HepG2 (cell line): ENCODE measurements at regions not wholly inside any gene's neighbourhood (a gene's known extent, or its start where the extent isn't known, plus 50 kb on each side); places are given as distances from the start of the nearest gene placed in this dataset.
A peak's percentile ranks its signal among the peaks of the same experiment; 100 is the strongest.

Experiments
- ATAC-seq: fragments of 200-7000 bp; cut with Tn5 transposase; 3 replicates; pipeline ENCODE4 v1.9.1; 2020; ENCODE audit warnings: mild to moderate bottlenecking, moderate library complexity
- BruUV-seq: library from RNA; stranded (reverse); fragments of 400-500 nt; replicated peaks from 2 replicates; lab custom pipeline; 2021; lab: Mats Ljungman, UMichigan
- CTCF ChIA-PET: fragments of 300-600 bp; formaldehyde crosslinking; extraction: SDS; loops from one replicate; lab custom pipeline; 2021; ENCODE audit warnings: low total read pairs, inconsistent platforms, low intra/inter-chr PET ratio; lab: Yijun Ruan, JAX
- POLR2A ChIA-PET: fragments of 350-600 bp; sonication (Branson Sonifier 250); formaldehyde crosslinking; loops from one replicate; lab custom pipeline; 2020; ENCODE audit warnings: antibody characterized with exemption, inconsistent platforms; lab: Yijun Ruan, JAX
- DNase-seq: peaks from one replicate; pipeline ENCODE4 v3.0.0-alpha.2; 2015; ENCODE audit warnings: low spot score
- FAIRE-seq: peaks from 3 replicates; lab custom pipeline; 2011; peaks lifted over from hg19 to GRCh38; lab: Jason Lieb, UNC
- H2AFZ ChIP-seq: one replicate; pipeline ENCODE4 v1.6.1; 2011; ENCODE audit warnings: low read length, inconsistent platforms
- H3K27ac ChIP-seq: fragments of 300-600 bp; 3 replicates; pipeline ENCODE4 v1.8.0; 2011; ENCODE audit warnings: mixed run types, mild to moderate bottlenecking, mixed read lengths, low read length, inconsistent platforms; ENCODE audit not compliant: insufficient read depth; ENCODE audit errors: extremely low read length
- H3K27me3 ChIP-seq, 2 experiments: fragments of 200-600 bp in 1 of 2; 2 replicates in 1 of 2; 3 replicates in 1 of 2; pipeline versions ENCODE4 v1.6.0 to v1.8.0; 2011; ENCODE audit warnings: low read length in 2 of 2, mild to moderate bottlenecking in 2 of 2, moderate library complexity in 2 of 2, inconsistent platforms in 1 of 2; ENCODE audit not compliant: insufficient read depth in 2 of 2, control insufficient read depth in 1 of 2
- H3K36me3 ChIP-seq, 2 experiments: fragments of 200-600 bp in 1 of 2; replicated peaks in 1 of 2; 2 replicates in 1 of 2; 3 replicates in 1 of 2; pipeline versions ENCODE4 v1.5.1 to v1.8.0; 2011; ENCODE audit warnings: low read length in 2 of 2, inconsistent platforms in 1 of 2; ENCODE audit not compliant: insufficient read depth in 2 of 2, control insufficient read depth in 1 of 2
- H3K4me1 ChIP-seq: 2 replicates; pipeline ENCODE4 v1.5.1; 2012; ENCODE audit warnings: low read length, inconsistent platforms; ENCODE audit not compliant: insufficient read depth
- H3K4me2 ChIP-seq: 2 replicates; pipeline ENCODE4 v1.6.0; 2011; ENCODE audit warnings: low read depth, low read length, inconsistent platforms
- H3K4me3 ChIP-seq, 3 experiments: fragments of 200-600 bp in 1 of 3; sonication (generic), shearing (Covaris generic) in 1 of 3; replicated peaks in 1 of 3; 2 replicates each; pipeline ENCODE4 v1.5.1; 2011 to 2016; ENCODE audit warnings: low read length in 3 of 3, inconsistent platforms in 2 of 3, low read depth in 2 of 3, mild to moderate bottlenecking in 2 of 3, control low read depth in 1 of 3, mixed read lengths in 1 of 3; ENCODE audit not compliant: insufficient read depth in 1 of 3
- H3K79me2 ChIP-seq: one replicate; pipeline ENCODE4 v1.6.1; 2011; ENCODE audit warnings: low read length, inconsistent platforms; ENCODE audit not compliant: insufficient read depth
- H3K9ac ChIP-seq: 2 replicates; pipeline ENCODE4 v1.6.0; 2011; ENCODE audit warnings: mild to moderate bottlenecking, low read depth, low read length, inconsistent platforms; ENCODE audit not compliant: insufficient read depth
- H3K9me3 ChIP-seq: 2 replicates; pipeline ENCODE4 v1.5.1; 2012; ENCODE audit warnings: mild to moderate bottlenecking, low read length
- H4K20me1 ChIP-seq: 2 replicates; pipeline ENCODE4 v1.6.0; 2011; ENCODE audit warnings: inconsistent platforms, mild to moderate bottlenecking, low read length, moderate library complexity; ENCODE audit not compliant: insufficient read depth
- ARID4A ChIP-seq: sonication (generic); formaldehyde crosslinking; IDR thresholded peaks from 2 replicates; pipeline ENCODE4 v1.5.0; 2020; ENCODE audit warnings: mild to moderate bottlenecking, missing genetic modification reagents, borderline replicate concordance
- ATRX ChIP-seq: sonication (generic); formaldehyde crosslinking; IDR thresholded peaks from 2 replicates; pipeline ENCODE4 v1.4.0; 2020; ENCODE audit warnings: missing genetic modification reagents, borderline replicate concordance
- CREM ChIP-seq, 2 experiments: sonication (generic) in 1 of 2; formaldehyde crosslinking in 1 of 2; IDR thresholded peaks; 2 replicates each; pipeline versions ENCODE4 v1.4.0 to v1.6.1; 2016 to 2020; ENCODE audit warnings: antibody characterized with exemption in 1 of 2, mild to moderate bottlenecking in 1 of 2, missing genetic modification reagents in 1 of 2
- CTCF ChIP-seq: sonication (generic); formaldehyde crosslinking; IDR thresholded peaks from 2 replicates; pipeline ENCODE4 v1.5.0; 2020; ENCODE audit warnings: mild to moderate bottlenecking, missing genetic modification reagents, moderate library complexity
- HIVEP1 ChIP-seq: sonication (generic); formaldehyde crosslinking; IDR thresholded peaks from 2 replicates; pipeline ENCODE4 v1.4.0; 2020; ENCODE audit warnings: mild to moderate bottlenecking, missing genetic modification reagents
- RARA ChIP-seq: IDR thresholded peaks from 2 replicates; pipeline ENCODE4 v1.6.1; 2016; ENCODE audit warnings: missing genetic modification reagents, missing compliant biosample characterization
- STAG1 ChIP-seq: sonication (generic); formaldehyde crosslinking; IDR thresholded peaks from 2 replicates; pipeline ENCODE4 v1.4.0; 2020; ENCODE audit warnings: missing genetic modification reagents
- TEAD2 ChIP-seq: sonication (generic); formaldehyde crosslinking; IDR thresholded peaks from 2 replicates; pipeline ENCODE4 v1.9.0; 2021; ENCODE audit warnings: missing genetic modification reagents
- THAP8 ChIP-seq: sonication (generic); formaldehyde crosslinking; IDR thresholded peaks from 2 replicates; pipeline ENCODE4 v1.5.1; 2020; ENCODE audit warnings: missing genetic modification reagents, mild to moderate bottlenecking, borderline replicate concordance
- ZBTB37 ChIP-seq: sonication (generic); formaldehyde crosslinking; IDR thresholded peaks from 2 replicates; pipeline ENCODE4 v1.4.0; 2020; ENCODE audit warnings: mild to moderate bottlenecking, missing genetic modification reagents
- ZBTB44 ChIP-seq: sonication (generic); formaldehyde crosslinking; IDR thresholded peaks from 2 replicates; pipeline ENCODE4 v1.4.0; 2020; ENCODE audit warnings: missing genetic modification reagents
- ZBTB7B ChIP-seq: sonication (generic); formaldehyde crosslinking; IDR thresholded peaks from 2 replicates; pipeline ENCODE4 v1.4.0; 2020; ENCODE audit warnings: missing genetic modification reagents
- ZNF331 ChIP-seq: sonication (generic); formaldehyde crosslinking; IDR thresholded peaks from 2 replicates; pipeline ENCODE4 v1.4.0; 2020; ENCODE audit warnings: missing genetic modification reagents
- ZNF530 ChIP-seq: sonication (generic); formaldehyde crosslinking; IDR thresholded peaks from 2 replicates; pipeline ENCODE4 v1.5.0; 2020; ENCODE audit warnings: low read depth, mild to moderate bottlenecking, missing genetic modification reagents
- ZNF766 ChIP-seq: sonication (generic); formaldehyde crosslinking; IDR thresholded peaks from 2 replicates; pipeline ENCODE4 v1.5.0; 2020; ENCODE audit warnings: missing genetic modification reagents, borderline replicate concordance
- WGBS: methylation state at CpG from one replicate; pipeline ENCODE4 v1.1.6; 2017; ENCODE audit warnings: low lambda C conversion rate; 5-methylcytosine and 5-hydroxymethylcytosine counted together
- in situ Hi-C: cut with HindIII; loops from 2 replicates; pipeline ENCODE4 v1.10.0; 2017; ENCODE audit warnings: low pct_unique_long_range_greater_than_20kb; ENCODE audit not compliant: extremely low pct_ligation_motif_present
- intact Hi-C: fragments of 100-400 bp; cut with micrococcal nuclease; formaldehyde crosslinking; loops from one replicate; pipeline ENCODE4 v1.10.0; 2022; ENCODE audit not compliant: unreplicated experiment

- ChIA-PET CTCF (interaction anchor here (2.0 kb wide), 1 partner anchor 39 kb away, joined by 7 read pairs; no protein-coding TSS in a partner anchor), POLR2A (no interaction called here)
- Histone ChIP-seq H3K36me3 (no peaks in the 10 kb centered on the region), H3K9me3 (no peaks in the 10 kb centered on the region), H3K9ac (no peak overlapping the region), H3K4me3 (no peak overlapping the region), H3K27ac (no peak overlapping the region), H2AFZ (no peak overlapping the region), H3K4me1 (peaks cover 11% of the 10 kb centered on the region), H3K4me2 (no peak overlapping the region), H3K27me3 (no peaks in the 10 kb centered on the region), H4K20me1 (no peaks in the 10 kb centered on the region), H3K79me2 (no peaks in the 10 kb centered on the region)
- in situ Hi-C loops: no loop called here
- WGBS: 26% methylated on average over 9 of the region's 9 CpGs
- FAIRE-seq: peak; percentile 70
- DNase-seq: peak; percentile 57
- BruUV-seq: no TSS peak
- peak; percentile 83 for ATAC-seq
- intact Hi-C loops: loop anchor here (1.0 kb wide), 1 partner anchor 38 kb away; no protein-coding TSS in a partner anchor
- TF ChIP-seq ZBTB7B (CRISPR knock-in tag) (no peak), HIVEP1 (CRISPR knock-in tag) (no peak), THAP8 (no peak), ZBTB44 (CRISPR knock-in tag) (no peak), ZNF331 (CRISPR knock-in tag) (no peak), TEAD2 (no peak), ZBTB37 (CRISPR knock-in tag) (no peak), RARA (CRISPR knock-in tag) (no peak), ZNF766 (CRISPR knock-in tag) (no peak), CTCF (CRISPR knock-in tag) (peak; percentile 73), ATRX (CRISPR knock-in tag) (no peak), CREM (IDR thresholded peaks at IDR 0.05) (peak; percentile 38; the same call in 1 of the 2 replicates), CREM (CRISPR knock-in tag; IDR thresholded peaks at IDR 0.05) (no peak), STAG1 (CRISPR knock-in tag) (peak; percentile 66), ZNF530 (no peak), ARID4A (CRISPR knock-in tag) (no peak)
Measured at GRCh38 chr13:80979035-80979641, 638.2 kb upstream of the SPRY2 start.
